ENCODE measurements at regions not wholly inside any gene's neighbourhood (a gene's known extent, or its start where the extent isn't known, plus 50 kb on each side); places are given as distances from the start of the nearest gene placed in this dataset.
"Not testable (repeated sequence)": the region's sequence is repeated elsewhere in the genome, so short reads cannot be mapped to it uniquely, and the experiment has no call there.

- Histone ChIP-seq H3K4me3 (ENCODE audit: insufficient read depth, low read depth, low read length) (no peak overlapping the region), H3K27me3 (ENCODE audit: control insufficient read depth, insufficient read depth, low read length, poor library complexity, severe bottlenecking) (no peaks in the 10 kb centered on the region), H3K9me3 (ENCODE audit: control insufficient read depth, low read length) (no peaks in the 10 kb centered on the region), H3K27ac (ENCODE audit: insufficient read depth, low read depth, low read length, poor library complexity, severe bottlenecking) (no peak overlapping the region), H3K4me1 (ENCODE audit: control insufficient read depth, insufficient read depth, low read length) (no peaks in the 10 kb centered on the region), H3K36me3 (ENCODE audit: control insufficient read depth, insufficient read depth, low read length) (no peaks in the 10 kb centered on the region)
- 92 to 98% methylated on average over 2 of the region's 2 CpGs for WGBS, 2 experiments
These were observed 111.4 kb upstream of the LRRTM4 start for GRCh38 chr2:77633601-77634000.

- no peak overlapping the region for H3K4me3 ChIP-seq (ENCODE audit: insufficient read depth, low read depth, low read length)
- no peak overlapping the region for H3K27ac ChIP-seq (ENCODE audit: insufficient read depth, low read depth, low read length, poor library complexity, severe bottlenecking)
- no peaks in the 10 kb centered on the region for H3K9me3 ChIP-seq (ENCODE audit: control insufficient read depth, low read length)
- no peaks in the 10 kb centered on the region for H3K27me3 ChIP-seq (ENCODE audit: control insufficient read depth, insufficient read depth, low read length, poor library complexity, severe bottlenecking)
- no peaks in the 10 kb centered on the region for H3K4me1 ChIP-seq (ENCODE audit: control insufficient read depth, insufficient read depth, low read length)
- 100% methylated on average over 1 of the region's 1 CpG; no CpG with 5 or more reads in 1 of the 2 experiments for WGBS, 2 experiments
- no peaks in the 10 kb centered on the region for H3K36me3 ChIP-seq (ENCODE audit: control insufficient read depth, insufficient read depth, low read length)
These were observed 118.7 kb upstream of the LRRTM4 start for GRCh38 chr2:77640924-77641323.

GRCh38 chr2:77642339-77642738, 120.2 kb upstream of the LRRTM4 start:
- Histone ChIP-seq H3K4me3 (ENCODE audit: insufficient read depth, low read depth, low read length) (no peak overlapping the region), H3K36me3 (ENCODE audit: control insufficient read depth, insufficient read depth, low read length) (no peaks in the 10 kb centered on the region), H3K27ac (ENCODE audit: insufficient read depth, low read depth, low read length, poor library complexity, severe bottlenecking) (no peak overlapping the region), H3K9me3 (ENCODE audit: control insufficient read depth, low read length) (no peaks in the 10 kb centered on the region), H3K4me1 (ENCODE audit: control insufficient read depth, insufficient read depth, low read length) (no peaks in the 10 kb centered on the region), H3K27me3 (ENCODE audit: control insufficient read depth, insufficient read depth, low read length, poor library complexity, severe bottlenecking) (no peaks in the 10 kb centered on the region)
- 92 to 97% methylated on average over 1 of the region's 1 CpG for WGBS, 2 experiments

GRCh38 chr2:77649856-77650255, 127.7 kb upstream of the LRRTM4 start:
- 100% methylated on average over 1 of the region's 1 CpG; no CpG with 5 or more reads in 1 of the 2 experiments for WGBS, 2 experiments
- H3K4me1 ChIP-seq (ENCODE audit: control insufficient read depth, insufficient read depth, low read length), result no peaks in the 10 kb centered on the region
- H3K4me3 ChIP-seq (ENCODE audit: insufficient read depth, low read depth, low read length), result no peak overlapping the region

GRCh38 chr2:77652499-77652898, 130.3 kb upstream of the LRRTM4 start:
- Histone ChIP-seq H3K4me1 (ENCODE audit: control insufficient read depth, insufficient read depth, low read length) (no peaks in the 10 kb centered on the region), H3K9me3 (ENCODE audit: control insufficient read depth, low read length) (no peaks in the 10 kb centered on the region), H3K4me3 (ENCODE audit: insufficient read depth, low read depth, low read length) (no peak overlapping the region), H3K27ac (ENCODE audit: insufficient read depth, low read depth, low read length, poor library complexity, severe bottlenecking) (no peak overlapping the region), H3K36me3 (ENCODE audit: control insufficient read depth, insufficient read depth, low read length) (no peaks in the 10 kb centered on the region), H3K27me3 (ENCODE audit: control insufficient read depth, insufficient read depth, low read length, poor library complexity, severe bottlenecking) (no peaks in the 10 kb centered on the region)
- 92 to 96% methylated on average over 2 of the region's 2 CpGs for WGBS, 2 experiments

More at GRCh38 chr2:77649856-77650255, 127.7 kb upstream of the LRRTM4 start:
- Histone ChIP-seq H3K9me3 (ENCODE audit: control insufficient read depth, low read length) (no peaks in the 10 kb centered on the region), H3K27me3 (ENCODE audit: control insufficient read depth, insufficient read depth, low read length, poor library complexity, severe bottlenecking) (no peaks in the 10 kb centered on the region), H3K36me3 (ENCODE audit: control insufficient read depth, insufficient read depth, low read length) (no peaks in the 10 kb centered on the region), H3K27ac (ENCODE audit: insufficient read depth, low read depth, low read length, poor library complexity, severe bottlenecking) (no peak overlapping the region)

DNA sequence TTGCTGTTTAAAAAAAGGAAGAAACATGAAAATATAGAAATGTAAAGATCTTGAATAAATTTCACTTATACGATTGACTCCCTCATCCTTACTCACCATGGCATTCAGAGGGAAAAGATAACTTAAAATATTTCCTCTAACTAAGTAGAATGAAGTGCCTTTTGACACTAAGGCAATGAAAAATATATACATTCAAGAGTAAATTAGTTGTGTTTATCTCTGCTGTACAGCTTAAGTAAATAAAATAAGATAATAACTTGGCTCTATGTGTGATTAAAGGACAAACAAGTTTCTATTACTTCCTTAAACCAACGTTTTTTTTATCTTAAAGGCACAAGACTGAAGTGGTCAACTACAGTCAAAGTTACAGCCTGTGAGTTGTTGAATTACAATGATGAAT, 142.3 kb upstream of the LRRTM4 start:
- no peak overlapping the region for H3K4me3 ChIP-seq (ENCODE audit: insufficient read depth, low read depth, low read length)
- no peak overlapping the region for H3K27ac ChIP-seq (ENCODE audit: insufficient read depth, low read depth, low read length, poor library complexity, severe bottlenecking)
- no peaks in the 10 kb centered on the region for H3K36me3 ChIP-seq (ENCODE audit: control insufficient read depth, insufficient read depth, low read length)
- no peaks in the 10 kb centered on the region for H3K4me1 ChIP-seq (ENCODE audit: control insufficient read depth, insufficient read depth, low read length)
- 88% methylated on average over 1 of the region's 2 CpGs; no CpG with 5 or more reads in 1 of the 2 experiments for WGBS, 2 experiments
- H3K9me3 ChIP-seq (ENCODE audit: control insufficient read depth, low read length), result no peaks in the 10 kb centered on the region
- no peaks in the 10 kb centered on the region for H3K27me3 ChIP-seq (ENCODE audit: control insufficient read depth, insufficient read depth, low read length, poor library complexity, severe bottlenecking)

- Histone ChIP-seq H3K27ac (ENCODE audit: insufficient read depth, low read depth, low read length, poor library complexity, severe bottlenecking) (no peak overlapping the region), H3K4me3 (ENCODE audit: insufficient read depth, low read depth, low read length) (no peak overlapping the region), H3K9me3 (ENCODE audit: control insufficient read depth, low read length) (no peaks in the 10 kb centered on the region), H3K4me1 (ENCODE audit: control insufficient read depth, insufficient read depth, low read length) (no peaks in the 10 kb centered on the region), H3K36me3 (ENCODE audit: control insufficient read depth, insufficient read depth, low read length) (no peaks in the 10 kb centered on the region), H3K27me3 (ENCODE audit: control insufficient read depth, insufficient read depth, low read length, poor library complexity, severe bottlenecking) (no peaks in the 10 kb centered on the region)
- 90 to 93% methylated on average over 6 of the region's 7 CpGs for WGBS, 2 experiments
These were observed 144.2 kb upstream of the LRRTM4 start for GRCh38 chr2:77666251-77666980.

GRCh38 chr2:77684543-77685319, 162.6 kb upstream of the LRRTM4 start:
- not testable (repeated sequence) for H3K27me3 ChIP-seq (ENCODE audit: control insufficient read depth, insufficient read depth, low read length, poor library complexity, severe bottlenecking); H3K36me3 ChIP-seq (ENCODE audit: control insufficient read depth, insufficient read depth, low read length); H3K4me1 ChIP-seq (ENCODE audit: control insufficient read depth, insufficient read depth, low read length); H3K4me3 ChIP-seq (ENCODE audit: insufficient read depth, low read depth, low read length); H3K27ac ChIP-seq (ENCODE audit: insufficient read depth, low read depth, low read length, poor library complexity, severe bottlenecking); H3K9me3 ChIP-seq (ENCODE audit: control insufficient read depth, low read length)
- WGBS, 2 experiments, result 89 to 95% methylated on average over 5 to 6 of the region's 6 CpGs

DNA sequence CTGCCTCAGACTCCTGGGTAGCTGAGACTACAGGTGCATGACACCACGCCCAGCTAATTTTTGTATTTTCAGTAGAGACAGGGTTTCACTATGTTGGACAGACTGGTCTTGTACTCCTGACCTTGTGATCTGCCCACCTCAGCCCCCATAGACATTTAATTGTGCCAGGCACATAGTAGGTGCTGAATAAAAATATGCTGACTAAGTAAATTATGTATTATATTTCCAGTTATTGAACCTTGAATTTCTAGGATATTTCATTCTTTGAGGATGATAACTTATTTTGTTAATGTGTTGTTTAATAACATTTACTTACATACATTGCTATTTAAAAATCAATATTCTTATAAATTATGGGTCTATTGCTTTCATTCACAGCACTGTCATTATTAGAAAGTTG, 190.4 kb upstream of the LRRTM4 start:
- H3K4me1 ChIP-seq (ENCODE audit: control insufficient read depth, insufficient read depth, low read length), result no peaks in the 10 kb centered on the region
- no peaks in the 10 kb centered on the region for H3K9me3 ChIP-seq (ENCODE audit: control insufficient read depth, low read length)
- H3K27me3 ChIP-seq (ENCODE audit: control insufficient read depth, insufficient read depth, low read length, poor library complexity, severe bottlenecking), result no peaks in the 10 kb centered on the region
- H3K36me3 ChIP-seq (ENCODE audit: control insufficient read depth, insufficient read depth, low read length), result no peaks in the 10 kb centered on the region
- 90% methylated on average over 1 of the region's 1 CpG for WGBS, 2 experiments
- H3K27ac ChIP-seq (ENCODE audit: insufficient read depth, low read depth, low read length, poor library complexity, severe bottlenecking), result no peak overlapping the region
- H3K4me3 ChIP-seq (ENCODE audit: insufficient read depth, low read depth, low read length), result no peak overlapping the region

DNA sequence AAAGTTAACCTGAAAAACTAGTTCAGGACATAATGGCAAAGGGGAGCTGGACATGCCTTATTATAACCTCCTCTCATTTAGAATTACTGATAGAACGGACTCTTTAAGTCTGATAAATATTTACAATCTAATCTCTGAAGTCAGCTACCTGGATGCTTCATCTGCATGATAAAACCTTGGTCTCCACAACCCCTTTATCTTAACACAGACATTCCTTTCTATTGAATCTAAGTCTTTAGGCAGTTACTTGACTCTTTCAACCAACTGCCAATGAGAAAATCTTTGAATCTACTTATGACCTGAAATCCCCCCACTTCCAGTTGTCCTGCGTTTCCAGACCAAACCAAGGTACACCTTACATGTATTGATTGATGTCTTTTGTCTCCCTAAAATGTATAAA, 191.2 kb upstream of the LRRTM4 start:
- no peaks in the 10 kb centered on the region for H3K36me3 ChIP-seq (ENCODE audit: control insufficient read depth, insufficient read depth, low read length)
- 51 to 57% methylated on average over 2 of the region's 2 CpGs for WGBS, 2 experiments
- H3K27me3 ChIP-seq (ENCODE audit: control insufficient read depth, insufficient read depth, low read length, poor library complexity, severe bottlenecking), result no peaks in the 10 kb centered on the region
- H3K4me3 ChIP-seq (ENCODE audit: insufficient read depth, low read depth, low read length), result no peak overlapping the region
- no peak overlapping the region for H3K27ac ChIP-seq (ENCODE audit: insufficient read depth, low read depth, low read length, poor library complexity, severe bottlenecking)
- H3K9me3 ChIP-seq (ENCODE audit: control insufficient read depth, low read length), result no peaks in the 10 kb centered on the region
- H3K4me1 ChIP-seq (ENCODE audit: control insufficient read depth, insufficient read depth, low read length), result no peaks in the 10 kb centered on the region
